OCI-LY7 (cell line): ENCODE measurements at regions not wholly inside any gene's neighbourhood (a gene's known extent, or its start where the extent isn't known, plus 50 kb on each side); places are given as distances from the start of the nearest gene placed in this dataset.

Experiments used
- EZH2phosphoT487 ChIP-seq: fragments of 200-600 bp; sonication (generic); IDR thresholded peaks from 2 replicates; pipeline ENCODE4 v1.6.1; 2018; ENCODE audit warnings: low read depth, borderline replicate concordance, mild to moderate bottlenecking, mixed run types, antibody characterized with exemption, low read length, moderate library complexity, mixed read lengths
- TF ChIP-seq, protein P1 (sequence below): fragments of 200-600 bp; sonication (generic); conservative IDR thresholded peaks from 2 replicates; pipeline ENCODE4 v1.5.1; 2014; ENCODE audit warnings: mild to moderate bottlenecking, antibody characterized with exemption, low read length, moderate library complexity, mixed read lengths

DNA sequence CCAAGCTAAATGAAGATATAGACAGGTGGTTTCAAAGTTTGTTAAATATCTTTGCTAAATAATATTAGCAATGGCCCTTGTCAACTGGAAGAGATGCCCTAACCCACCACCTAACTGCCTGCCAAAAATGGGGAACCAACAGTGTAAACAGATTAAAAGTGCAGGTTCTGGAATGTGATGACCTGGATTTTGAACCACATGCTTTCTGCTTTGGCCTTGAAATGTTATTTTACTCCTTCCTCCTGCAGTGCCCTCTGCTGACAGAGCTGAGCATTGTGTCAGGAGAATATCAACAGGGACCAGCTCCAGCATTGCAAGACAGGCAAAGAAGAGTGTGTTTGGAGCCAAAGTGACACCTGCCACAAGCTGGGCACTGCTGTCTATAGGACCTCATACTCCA lies 226.6 kb downstream of the MYLK4 start:
- TF ChIP-seq, protein P1, sequence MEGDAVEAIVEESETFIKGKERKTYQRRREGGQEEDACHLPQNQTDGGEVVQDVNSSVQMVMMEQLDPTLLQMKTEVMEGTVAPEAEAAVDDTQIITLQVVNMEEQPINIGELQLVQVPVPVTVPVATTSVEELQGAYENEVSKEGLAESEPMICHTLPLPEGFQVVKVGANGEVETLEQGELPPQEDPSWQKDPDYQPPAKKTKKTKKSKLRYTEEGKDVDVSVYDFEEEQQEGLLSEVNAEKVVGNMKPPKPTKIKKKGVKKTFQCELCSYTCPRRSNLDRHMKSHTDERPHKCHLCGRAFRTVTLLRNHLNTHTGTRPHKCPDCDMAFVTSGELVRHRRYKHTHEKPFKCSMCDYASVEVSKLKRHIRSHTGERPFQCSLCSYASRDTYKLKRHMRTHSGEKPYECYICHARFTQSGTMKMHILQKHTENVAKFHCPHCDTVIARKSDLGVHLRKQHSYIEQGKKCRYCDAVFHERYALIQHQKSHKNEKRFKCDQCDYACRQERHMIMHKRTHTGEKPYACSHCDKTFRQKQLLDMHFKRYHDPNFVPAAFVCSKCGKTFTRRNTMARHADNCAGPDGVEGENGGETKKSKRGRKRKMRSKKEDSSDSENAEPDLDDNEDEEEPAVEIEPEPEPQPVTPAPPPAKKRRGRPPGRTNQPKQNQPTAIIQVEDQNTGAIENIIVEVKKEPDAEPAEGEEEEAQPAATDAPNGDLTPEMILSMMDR = peak; percentile 70
- no peak for TF ChIP-seq EZH2phosphoT487
